ENCODE measurements at regions not wholly inside any gene's neighbourhood (a gene's known extent, or its start where the extent isn't known, plus 50 kb on each side); places are given as distances from the start of the nearest gene placed in this dataset.
"Not testable (repeated sequence)": the region's sequence is repeated elsewhere in the genome, so short reads cannot be mapped to it uniquely, and the experiment has no call there.

GRCh38 chr7:57646219-57646900 lies 196.4 kb downstream of the ZNF716 start:
- TF ChIP-seq CTCF (IDR thresholded peaks at IDR 0.05): no peak
- no peak for TF ChIP-seq EZH2 (IDR thresholded peaks at IDR 0.05)
- no peak for TF ChIP-seq EZH2phosphoT487 (IDR thresholded peaks at IDR 0.05)
- H2AFZ ChIP-seq (replicated peaks): no peak overlapping the region
- H3K36me3 Mint-ChIP-seq: peaks cover 8% of the 10 kb centered on the region
- no peaks in the 10 kb centered on the region for H3K4me1 Mint-ChIP-seq
- H3K9ac ChIP-seq: no peak overlapping the region
- no peak overlapping the region for H3K27ac ChIP-seq
- DNase-seq (ENCODE audit: low spot score): no peak
- no peak overlapping the region for H3K4me3 Mint-ChIP-seq
- H3K27ac Mint-ChIP-seq: no peak overlapping the region
- H3F3A ChIP-seq (ENCODE audit: low read depth): no peaks in the 10 kb centered on the region
- H3K27me3 Mint-ChIP-seq (ENCODE audit: insufficient read depth, low read depth): peaks cover 6% of the 10 kb centered on the region
- H3K4me3 ChIP-seq: no peak overlapping the region
- no peaks in the 10 kb centered on the region for H3K9me3 ChIP-seq (ENCODE audit: low read depth)
- H4K20me1 ChIP-seq (ENCODE audit: low read depth): no peaks in the 10 kb centered on the region
- peaks cover 71% of the 10 kb centered on the region for H3K9me3 Mint-ChIP-seq
- no peaks in the 10 kb centered on the region for H3K27me3 ChIP-seq
- H3K4me1 ChIP-seq: no peaks in the 10 kb centered on the region
- no peaks in the 10 kb centered on the region for H3K79me2 ChIP-seq (ENCODE audit: low read depth)
- no peaks in the 10 kb centered on the region for H3K36me3 ChIP-seq
- no peak overlapping the region for H3K4me2 ChIP-seq

DNA sequence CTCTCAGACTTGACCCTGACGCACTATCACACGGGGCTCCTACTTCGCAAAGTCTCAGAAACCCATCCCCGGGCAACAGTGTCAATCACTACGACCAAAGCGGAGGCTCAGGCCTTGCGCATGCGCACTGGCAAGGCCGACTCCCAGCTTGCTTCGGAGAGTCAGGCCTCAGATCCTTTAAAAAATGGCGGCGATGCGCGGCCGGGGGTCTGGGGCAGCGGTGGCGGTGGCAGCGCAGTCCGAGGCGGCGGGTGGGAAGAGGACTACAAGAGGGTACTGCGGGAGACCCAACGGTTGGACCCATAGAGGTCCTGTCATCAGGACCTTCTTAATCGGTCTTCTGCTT lies 196.9 kb downstream of the ZNF716 start:
- H3K9ac ChIP-seq: no peak overlapping the region
- H2AFZ ChIP-seq (replicated peaks): no peak overlapping the region
- Mint-ChIP-seq H3K4me3 (no peak overlapping the region), H3K27me3 (ENCODE audit: insufficient read depth, low read depth) (peaks cover 6% of the 10 kb centered on the region), H3K27ac (no peak overlapping the region), H3K4me1 (no peaks in the 10 kb centered on the region), H3K36me3 (peaks cover 8% of the 10 kb centered on the region), H3K9me3 (peaks cover 72% of the 10 kb centered on the region)
- DNase-seq (ENCODE audit: low spot score): no peak
- H3K4me2 ChIP-seq: no peak overlapping the region
- H3K27me3 ChIP-seq: no peaks in the 10 kb centered on the region
- no peaks in the 10 kb centered on the region for H3K79me2 ChIP-seq (ENCODE audit: low read depth)
- no peaks in the 10 kb centered on the region for H3K9me3 ChIP-seq (ENCODE audit: low read depth)
- H3K36me3 ChIP-seq: no peaks in the 10 kb centered on the region
- H3F3A ChIP-seq (ENCODE audit: low read depth): no peaks in the 10 kb centered on the region
- no peak for TF ChIP-seq EZH2 (IDR thresholded peaks at IDR 0.05)
- TF ChIP-seq EZH2phosphoT487 (IDR thresholded peaks at IDR 0.05): no peak
- no peak for TF ChIP-seq CTCF (IDR thresholded peaks at IDR 0.05)
- no peaks in the 10 kb centered on the region for H3K4me1 ChIP-seq
- no peak overlapping the region for H3K27ac ChIP-seq
- H4K20me1 ChIP-seq (ENCODE audit: low read depth): no peaks in the 10 kb centered on the region
- H3K4me3 ChIP-seq: no peak overlapping the region

GRCh38 chr7:57650401-57650800 lies 200.4 kb downstream of the ZNF716 start:
- H3K79me2 ChIP-seq (ENCODE audit: low read depth); DNase-seq (ENCODE audit: low spot score); H3K4me3 ChIP-seq; H3K36me3 Mint-ChIP-seq; H3F3A ChIP-seq (ENCODE audit: low read depth); H3K36me3 ChIP-seq; H3K4me3 Mint-ChIP-seq; H3K4me1 Mint-ChIP-seq; H3K27me3 Mint-ChIP-seq (ENCODE audit: insufficient read depth, low read depth); H3K4me1 ChIP-seq; H3K9me3 ChIP-seq (ENCODE audit: low read depth); H3K4me2 ChIP-seq; H3K27me3 ChIP-seq; H3K9ac ChIP-seq; H3K27ac ChIP-seq; H4K20me1 ChIP-seq (ENCODE audit: low read depth); H3K27ac Mint-ChIP-seq; H2AFZ ChIP-seq (replicated peaks): not testable (repeated sequence)
- peaks cover 78% of the 10 kb centered on the region for H3K9me3 Mint-ChIP-seq

- no peak overlapping the region for H3K27ac Mint-ChIP-seq
- no peak for DNase-seq (ENCODE audit: low spot score)
- no peak overlapping the region for H3K4me3 Mint-ChIP-seq
- H3K4me1 Mint-ChIP-seq: no peaks in the 10 kb centered on the region
- H3K36me3 Mint-ChIP-seq: peaks cover 5% of the 10 kb centered on the region
- TF ChIP-seq EZH2phosphoT487 (IDR thresholded peaks at IDR 0.05) (no peak), CTCF (IDR thresholded peaks at IDR 0.05) (no peak), EZH2 (IDR thresholded peaks at IDR 0.05) (no peak)
- Histone ChIP-seq H3K4me3 (no peak overlapping the region), H4K20me1 (ENCODE audit: low read depth) (no peaks in the 10 kb centered on the region), H3K4me1 (no peaks in the 10 kb centered on the region), H3K9me3 (ENCODE audit: low read depth) (no peaks in the 10 kb centered on the region), H3F3A (ENCODE audit: low read depth) (no peaks in the 10 kb centered on the region), H2AFZ (replicated peaks) (no peak overlapping the region), H3K36me3 (no peaks in the 10 kb centered on the region), H3K4me2 (no peak overlapping the region), H3K79me2 (ENCODE audit: low read depth) (no peaks in the 10 kb centered on the region), H3K27me3 (no peaks in the 10 kb centered on the region), H3K9ac (no peak overlapping the region), H3K27ac (no peak overlapping the region)
- H3K27me3 Mint-ChIP-seq (ENCODE audit: insufficient read depth, low read depth): peaks cover 6% of the 10 kb centered on the region
- peaks cover 72% of the 10 kb centered on the region for H3K9me3 Mint-ChIP-seq
These were observed 201.0 kb downstream of the ZNF716 start for GRCh38 chr7:57651006-57651405.

GRCh38 chr7:57651611-57652010 lies 201.6 kb downstream of the ZNF716 start:
- H3K27ac Mint-ChIP-seq; H3K27me3 ChIP-seq; H3K4me2 ChIP-seq; H3K36me3 ChIP-seq; DNase-seq (ENCODE audit: low spot score); H3K4me1 ChIP-seq; H2AFZ ChIP-seq (replicated peaks); H3K4me3 ChIP-seq; H4K20me1 ChIP-seq (ENCODE audit: low read depth); H3K79me2 ChIP-seq (ENCODE audit: low read depth); H3K27ac ChIP-seq; H3K9me3 ChIP-seq (ENCODE audit: low read depth); H3K9ac ChIP-seq; H3K4me1 Mint-ChIP-seq; H3K4me3 Mint-ChIP-seq; H3F3A ChIP-seq (ENCODE audit: low read depth); H3K27me3 Mint-ChIP-seq (ENCODE audit: insufficient read depth, low read depth); H3K36me3 Mint-ChIP-seq: not testable (repeated sequence)
- peaks cover 69% of the 10 kb centered on the region for H3K9me3 Mint-ChIP-seq
